AG04449 (cell line): ENCODE measurements at regions not wholly inside any gene's neighbourhood (a gene's known extent, or its start where the extent isn't known, plus 50 kb on each side); places are given as distances from the start of the nearest gene placed in this dataset.
"Not testable (repeated sequence)": the region's sequence is repeated elsewhere in the genome, so short reads cannot be mapped to it uniquely, and the experiment has no call there.

ENCODE experiments used
- CTCF ChIA-PET: fragments of 350-600 bp; formaldehyde crosslinking; extraction: SDS; loops from one replicate; lab custom pipeline; 2021; ENCODE audit warnings: antibody characterized with exemption; lab: Yijun Ruan, JAX
- POLR2A ChIA-PET: fragments of 400-600, 350-600 bp; formaldehyde crosslinking; extraction: SDS; loops from one replicate; lab custom pipeline; 2020; ENCODE audit warnings: antibody characterized with exemption, inconsistent platforms; lab: Yijun Ruan, JAX
- DNase-seq: peaks from one replicate; pipeline ENCODE4 v3.0.0-alpha.2; 2010; ENCODE audit warnings: low read depth, low spot score
- H3K4me3 ChIP-seq: 2 replicates; pipeline ENCODE4 v1.5.1; 2011; ENCODE audit warnings: low read depth, mild to moderate bottlenecking, control low read depth, low read length
- TF ChIP-seq, protein P1 (sequence below): IDR thresholded peaks from one replicate; pipeline ENCODE4 v1.5.1; 2011; ENCODE audit warnings: mild to moderate bottlenecking, moderate library complexity, low read length, control low read depth, inconsistent platforms; ENCODE audit not compliant: insufficient read depth; ENCODE audit errors: missing control alignments

DNA sequence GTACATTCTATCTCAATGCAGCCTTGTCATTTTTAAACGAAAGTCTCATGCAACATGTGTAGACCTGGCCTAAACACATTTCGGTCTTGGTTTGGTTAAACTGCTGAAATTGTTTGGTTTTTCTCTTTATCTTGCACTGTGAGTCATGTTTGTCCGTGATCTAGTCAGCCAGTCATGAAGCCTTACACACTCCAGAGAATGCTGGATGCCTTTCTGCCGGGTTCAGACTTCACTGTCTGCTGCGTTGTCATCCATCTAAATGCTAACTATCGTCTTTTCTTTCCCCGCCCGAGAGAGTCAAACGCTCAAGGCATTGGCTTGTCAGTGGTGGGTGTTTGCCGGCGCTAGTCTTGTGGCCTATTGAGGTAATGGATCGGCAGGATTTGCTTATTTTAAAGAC is 1194.6 kb upstream of the WWC1 start:
- ChIA-PET CTCF (no interaction called here), POLR2A (no interaction called here)
- H3K4me3 ChIP-seq: no peak overlapping the region
- TF ChIP-seq, protein P1, sequence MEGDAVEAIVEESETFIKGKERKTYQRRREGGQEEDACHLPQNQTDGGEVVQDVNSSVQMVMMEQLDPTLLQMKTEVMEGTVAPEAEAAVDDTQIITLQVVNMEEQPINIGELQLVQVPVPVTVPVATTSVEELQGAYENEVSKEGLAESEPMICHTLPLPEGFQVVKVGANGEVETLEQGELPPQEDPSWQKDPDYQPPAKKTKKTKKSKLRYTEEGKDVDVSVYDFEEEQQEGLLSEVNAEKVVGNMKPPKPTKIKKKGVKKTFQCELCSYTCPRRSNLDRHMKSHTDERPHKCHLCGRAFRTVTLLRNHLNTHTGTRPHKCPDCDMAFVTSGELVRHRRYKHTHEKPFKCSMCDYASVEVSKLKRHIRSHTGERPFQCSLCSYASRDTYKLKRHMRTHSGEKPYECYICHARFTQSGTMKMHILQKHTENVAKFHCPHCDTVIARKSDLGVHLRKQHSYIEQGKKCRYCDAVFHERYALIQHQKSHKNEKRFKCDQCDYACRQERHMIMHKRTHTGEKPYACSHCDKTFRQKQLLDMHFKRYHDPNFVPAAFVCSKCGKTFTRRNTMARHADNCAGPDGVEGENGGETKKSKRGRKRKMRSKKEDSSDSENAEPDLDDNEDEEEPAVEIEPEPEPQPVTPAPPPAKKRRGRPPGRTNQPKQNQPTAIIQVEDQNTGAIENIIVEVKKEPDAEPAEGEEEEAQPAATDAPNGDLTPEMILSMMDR: no peak
- DNase-seq: no peak

DNA sequence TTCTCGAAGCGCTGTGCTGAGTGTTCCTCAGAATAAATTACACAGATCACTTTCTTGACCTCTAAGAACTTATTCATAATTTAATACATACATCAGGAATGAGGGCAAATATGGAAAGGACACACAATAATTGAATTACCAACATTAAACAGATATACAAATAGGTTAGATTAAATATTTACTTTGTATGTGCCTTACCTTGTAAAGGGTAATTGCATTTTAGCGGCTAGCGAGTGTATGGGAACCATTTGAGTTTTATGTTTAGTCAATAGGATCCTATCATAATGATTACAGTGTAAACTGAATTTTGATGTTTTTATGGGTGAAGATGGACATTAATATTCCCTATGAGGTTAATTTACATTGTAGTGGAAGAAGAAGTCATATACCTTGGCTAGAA is 1187.1 kb upstream of the WWC1 start:
- TF ChIP-seq, protein P1: no peak
- DNase-seq: no peak
- ChIA-PET POLR2A (no interaction called here), CTCF (no interaction called here)
- H3K4me3 ChIP-seq: no peak overlapping the region

DNA sequence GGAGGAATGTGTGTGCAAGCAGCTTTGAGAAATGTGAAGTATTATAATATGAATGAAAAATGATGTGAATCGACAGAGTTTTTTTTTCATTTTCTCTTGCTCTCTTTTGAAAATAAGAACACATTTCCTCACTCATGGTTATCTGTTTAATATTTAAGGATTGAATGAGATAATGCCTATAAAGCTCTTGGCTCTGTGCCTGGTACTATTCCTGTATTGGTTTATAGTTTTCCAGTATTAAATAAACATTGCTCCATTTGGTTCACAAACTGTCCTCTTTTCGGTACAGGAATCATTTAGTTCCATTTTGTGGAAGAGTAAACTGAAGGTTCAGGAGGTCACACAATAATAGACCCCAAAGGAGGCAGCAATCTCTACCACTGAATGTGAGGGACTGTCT is 1185.5 kb upstream of the WWC1 start:
- ChIA-PET CTCF (no interaction called here), POLR2A (no interaction called here)
- TF ChIP-seq, protein P1: no peak
- H3K4me3 ChIP-seq: no peak overlapping the region
- no peak for DNase-seq

GRCh38 chr5:167107684-167108083 is 1183.8 kb upstream of the WWC1 start:
- TF ChIP-seq, protein P1: no peak
- no peak overlapping the region for H3K4me3 ChIP-seq
- DNase-seq: no peak
- CTCF ChIA-PET: no interaction called here
- POLR2A ChIA-PET: no interaction called here

DNA sequence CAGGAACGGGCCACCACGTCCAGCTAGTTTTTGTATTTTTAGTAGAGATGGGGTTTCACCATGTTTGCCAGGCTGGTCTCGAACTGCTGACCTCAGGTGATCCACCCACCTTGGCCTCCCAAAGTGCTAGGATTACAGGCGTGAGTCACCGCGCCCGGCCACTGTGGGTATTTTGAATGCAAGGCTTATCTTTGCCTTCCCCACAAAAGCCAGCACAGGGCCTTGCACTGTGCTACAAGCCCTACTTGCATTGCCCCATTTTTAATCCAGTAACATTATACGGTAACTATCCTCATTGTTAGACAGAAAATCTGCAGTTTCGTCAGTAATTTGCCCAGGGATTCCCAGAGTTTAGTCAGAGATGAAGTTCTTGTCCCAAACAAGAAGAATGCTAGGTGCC is 1183.2 kb upstream of the WWC1 start:
- POLR2A ChIA-PET, CTCF ChIA-PET, DNase-seq, H3K4me3 ChIP-seq: not testable (repeated sequence)

GRCh38 chr5:167112556-167112955 is 1178.9 kb upstream of the WWC1 start:
- ChIA-PET POLR2A (no interaction called here), CTCF (no interaction called here)
- TF ChIP-seq, protein P1: no peak
- DNase-seq: no peak
- H3K4me3 ChIP-seq: no peak overlapping the region

DNA sequence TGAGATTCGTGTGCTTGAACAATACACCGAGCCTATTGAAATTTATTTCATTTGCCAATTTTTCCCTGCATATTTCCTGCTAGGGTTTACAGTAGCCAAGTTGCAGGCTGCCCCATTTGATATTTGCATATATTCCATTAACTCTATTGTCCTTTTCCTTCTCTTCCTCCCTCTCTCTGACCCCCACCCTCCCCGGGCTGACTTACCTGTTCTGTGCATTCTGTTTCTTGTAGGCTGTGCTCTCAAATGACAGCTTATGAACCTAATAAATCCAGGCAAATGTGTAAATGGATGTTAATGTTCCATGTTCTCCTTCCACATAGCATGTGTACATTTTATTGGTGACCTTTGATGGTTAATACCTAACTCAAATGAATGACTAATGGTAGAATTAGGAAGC is 1169.2 kb upstream of the WWC1 start:
- TF ChIP-seq, protein P1: no peak
- DNase-seq: no peak
- no peak overlapping the region for H3K4me3 ChIP-seq
- ChIA-PET POLR2A (no interaction called here), CTCF (no interaction called here)
